SU-DHL-6 (cell line): ENCODE measurements at regions not wholly inside any gene's neighbourhood (a gene's known extent, or its start where the extent isn't known, plus 50 kb on each side); places are given as distances from the start of the nearest gene placed in this dataset.

ENCODE experiments used
- H2AFZ ChIP-seq: fragments of 200-600 bp; sonication (generic); 2 replicates; pipeline ENCODE4 v1.6.1; 2014; ENCODE audit warnings: low read depth, mild to moderate bottlenecking, moderate library complexity, mixed read lengths, antibody characterized with exemption, low read length; ENCODE audit not compliant: severe bottlenecking
- H3F3A ChIP-seq: fragments of 200-600 bp; shearing (Covaris generic); 2 replicates; pipeline ENCODE4 v1.6.0; 2016; ENCODE audit warnings: antibody characterized with exemption, mild to moderate bottlenecking; ENCODE audit not compliant: insufficient read depth
- H3K27ac ChIP-seq: fragments of 200-600 bp; sonication (generic); 2 replicates; pipeline ENCODE4 v1.5.1; 2016; ENCODE audit warnings: low read depth, mild to moderate bottlenecking, low read length, moderate library complexity, mixed read lengths
- H3K27me3 ChIP-seq: fragments of 200-600 bp; sonication (generic), shearing (Covaris generic); 2 replicates; pipeline ENCODE4 v1.6.0; 2014; ENCODE audit warnings: mild to moderate bottlenecking, low read length
- H3K36me3 ChIP-seq: fragments of 200-600 bp; sonication (generic); 2 replicates; pipeline ENCODE4 v1.6.1; 2014; ENCODE audit warnings: mild to moderate bottlenecking, low read length, mixed read lengths
- H3K4me2 ChIP-seq: fragments of 300-600, 200-600 bp; shearing (Covaris generic), sonication (generic); 2 replicates; pipeline ENCODE4 v1.6.0; 2014; ENCODE audit warnings: low read length, low read depth, mild to moderate bottlenecking; ENCODE audit not compliant: poor library complexity, severe bottlenecking
- H3K4me3 ChIP-seq: fragments of 200-600 bp; sonication (generic); 2 replicates; pipeline ENCODE4 v1.5.1; 2014; ENCODE audit warnings: antibody characterized with exemption, low read length, mild to moderate bottlenecking, mixed read lengths; ENCODE audit not compliant: insufficient read depth, poor library complexity, severe bottlenecking
- H3K79me2 ChIP-seq: fragments of 200-600 bp; sonication (generic); 2 replicates; pipeline ENCODE4 v1.6.1; 2014; ENCODE audit warnings: mild to moderate bottlenecking, low read length, moderate library complexity; ENCODE audit not compliant: insufficient read depth
- H3K9ac ChIP-seq: fragments of 200-600 bp; sonication (generic); 2 replicates; pipeline ENCODE4 v1.7.0; 2014; ENCODE audit warnings: mild to moderate bottlenecking, low read length
- H3K9me2 ChIP-seq: fragments of 200-600 bp; sonication (generic); replicated peaks from 2 replicates; pipeline ENCODE4 v1.6.1; 2014; ENCODE audit warnings: low read length; ENCODE audit not compliant: insufficient read depth
- H3K9me3 ChIP-seq: fragments of 200-600 bp; sonication (generic); 2 replicates; pipeline ENCODE4 v1.6.1; 2014; ENCODE audit warnings: low read length, mixed read lengths; ENCODE audit not compliant: insufficient read depth
- H4K20me1 ChIP-seq: fragments of 200-600 bp; sonication (generic); 2 replicates; pipeline ENCODE4 v1.6.1; 2014; ENCODE audit warnings: low read depth, mild to moderate bottlenecking, antibody characterized with exemption, low read length, moderate library complexity, mixed read lengths
- EZH2phosphoT487 ChIP-seq: fragments of 200-600 bp; sonication (generic), shearing (Covaris generic); conservative IDR thresholded peaks from 2 replicates; pipeline ENCODE4 v1.6.1; 2018; ENCODE audit warnings: mild to moderate bottlenecking, antibody characterized with exemption, low read length, moderate library complexity, mixed read lengths
- TF ChIP-seq, protein P1 (sequence below): fragments of 200-600 bp; sonication (generic); IDR thresholded peaks from one replicate; pipeline ENCODE4 v1.5.1; 2017; ENCODE audit warnings: antibody characterized with exemption, mild to moderate bottlenecking, low read length, moderate library complexity; ENCODE audit not compliant: insufficient read depth, poor library complexity, severe bottlenecking

- no peak overlapping the region for H2AFZ ChIP-seq
- no peaks in the 10 kb centered on the region for H3K36me3 ChIP-seq
- H3K9ac ChIP-seq = no peak overlapping the region
- H3F3A ChIP-seq = no peaks in the 10 kb centered on the region
- no peak overlapping the region for H3K4me2 ChIP-seq
- H3K4me3 ChIP-seq = no peak overlapping the region
- no peaks in the 10 kb centered on the region for H4K20me1 ChIP-seq
- no peaks in the 10 kb centered on the region for H3K79me2 ChIP-seq
- no peaks in the 10 kb centered on the region for H3K27me3 ChIP-seq
- no peaks in the 10 kb centered on the region for H3K9me2 ChIP-seq
- no peak overlapping the region for H3K27ac ChIP-seq
- no peaks in the 10 kb centered on the region for H3K9me3 ChIP-seq
- TF ChIP-seq, protein P1, sequence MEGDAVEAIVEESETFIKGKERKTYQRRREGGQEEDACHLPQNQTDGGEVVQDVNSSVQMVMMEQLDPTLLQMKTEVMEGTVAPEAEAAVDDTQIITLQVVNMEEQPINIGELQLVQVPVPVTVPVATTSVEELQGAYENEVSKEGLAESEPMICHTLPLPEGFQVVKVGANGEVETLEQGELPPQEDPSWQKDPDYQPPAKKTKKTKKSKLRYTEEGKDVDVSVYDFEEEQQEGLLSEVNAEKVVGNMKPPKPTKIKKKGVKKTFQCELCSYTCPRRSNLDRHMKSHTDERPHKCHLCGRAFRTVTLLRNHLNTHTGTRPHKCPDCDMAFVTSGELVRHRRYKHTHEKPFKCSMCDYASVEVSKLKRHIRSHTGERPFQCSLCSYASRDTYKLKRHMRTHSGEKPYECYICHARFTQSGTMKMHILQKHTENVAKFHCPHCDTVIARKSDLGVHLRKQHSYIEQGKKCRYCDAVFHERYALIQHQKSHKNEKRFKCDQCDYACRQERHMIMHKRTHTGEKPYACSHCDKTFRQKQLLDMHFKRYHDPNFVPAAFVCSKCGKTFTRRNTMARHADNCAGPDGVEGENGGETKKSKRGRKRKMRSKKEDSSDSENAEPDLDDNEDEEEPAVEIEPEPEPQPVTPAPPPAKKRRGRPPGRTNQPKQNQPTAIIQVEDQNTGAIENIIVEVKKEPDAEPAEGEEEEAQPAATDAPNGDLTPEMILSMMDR = no peak
- TF ChIP-seq EZH2phosphoT487 = no peak
These were observed 221.2 kb downstream of the SPRY1 start for GRCh38 chr4:123617791-123618190.

DNA sequence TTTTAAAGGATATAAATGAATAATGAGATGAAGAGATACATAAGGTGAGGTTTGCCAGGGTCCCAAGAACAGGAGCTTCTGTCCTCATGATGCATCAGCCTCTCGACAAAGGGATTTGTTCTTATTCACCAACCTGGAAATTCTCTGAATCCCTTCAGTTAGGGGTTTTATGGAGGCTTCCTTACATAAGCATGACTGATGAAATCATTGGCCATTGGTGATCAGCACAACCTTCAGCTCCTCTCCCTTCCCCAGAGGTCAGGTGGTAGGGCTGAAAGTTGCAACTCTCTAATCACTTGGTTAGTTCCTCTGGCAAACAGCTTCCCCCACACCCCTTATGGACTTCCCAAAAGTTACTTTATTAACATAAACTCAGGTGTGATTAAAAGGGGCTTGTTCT is 222.0 kb downstream of the SPRY1 start:
- Histone ChIP-seq H3K9me2 (no peaks in the 10 kb centered on the region), H3F3A (no peaks in the 10 kb centered on the region), H3K9ac (no peak overlapping the region), H2AFZ (no peak overlapping the region), H4K20me1 (no peaks in the 10 kb centered on the region), H3K4me2 (no peak overlapping the region), H3K9me3 (no peaks in the 10 kb centered on the region), H3K36me3 (no peaks in the 10 kb centered on the region), H3K4me3 (no peak overlapping the region), H3K27me3 (no peaks in the 10 kb centered on the region), H3K79me2 (no peaks in the 10 kb centered on the region), H3K27ac (no peak overlapping the region)
- TF ChIP-seq, protein P1 = no peak
- no peak for TF ChIP-seq EZH2phosphoT487

DNA sequence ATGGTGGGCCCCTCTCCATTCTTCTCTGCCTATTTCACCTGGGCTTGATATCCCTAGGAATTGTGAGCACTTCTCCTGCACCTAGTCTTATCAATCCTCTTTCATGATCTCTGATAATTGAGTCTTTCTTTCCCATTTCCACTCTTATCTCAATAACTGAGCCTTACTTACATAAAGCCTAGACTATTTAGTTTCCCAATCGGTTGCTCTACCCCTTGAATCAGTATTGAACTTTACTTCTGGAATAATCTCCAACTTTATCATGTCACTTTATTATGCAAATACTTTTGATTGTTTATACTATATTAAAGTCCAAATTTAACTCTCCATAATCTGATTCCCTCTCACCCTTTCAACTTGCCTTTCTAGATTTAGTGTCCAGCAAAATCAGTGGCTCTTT is 222.7 kb downstream of the SPRY1 start:
- no peaks in the 10 kb centered on the region for H3K9me2 ChIP-seq
- no peaks in the 10 kb centered on the region for H4K20me1 ChIP-seq
- no peak overlapping the region for H3K9ac ChIP-seq
- no peak overlapping the region for H2AFZ ChIP-seq
- H3K27me3 ChIP-seq = no peaks in the 10 kb centered on the region
- H3K9me3 ChIP-seq = no peaks in the 10 kb centered on the region
- no peaks in the 10 kb centered on the region for H3K36me3 ChIP-seq
- H3F3A ChIP-seq = no peaks in the 10 kb centered on the region
- no peak overlapping the region for H3K4me2 ChIP-seq
- no peaks in the 10 kb centered on the region for H3K79me2 ChIP-seq
- H3K4me3 ChIP-seq = no peak overlapping the region
- no peak overlapping the region for H3K27ac ChIP-seq
- no peak for TF ChIP-seq EZH2phosphoT487
- TF ChIP-seq, protein P1 = no peak

- no peak overlapping the region for H3K4me3 ChIP-seq
- no peaks in the 10 kb centered on the region for H3K79me2 ChIP-seq
- H3K27ac ChIP-seq = no peak overlapping the region
- H3F3A ChIP-seq = no peaks in the 10 kb centered on the region
- no peak overlapping the region for H3K4me2 ChIP-seq
- H2AFZ ChIP-seq = no peak overlapping the region
- H4K20me1 ChIP-seq = no peaks in the 10 kb centered on the region
- no peaks in the 10 kb centered on the region for H3K36me3 ChIP-seq
- no peaks in the 10 kb centered on the region for H3K9me3 ChIP-seq
- H3K27me3 ChIP-seq = no peaks in the 10 kb centered on the region
- H3K9me2 ChIP-seq = no peaks in the 10 kb centered on the region
- TF ChIP-seq, protein P1 = no peak
- TF ChIP-seq EZH2phosphoT487 = no peak
- H3K9ac ChIP-seq = no peak overlapping the region
These were observed 223.3 kb downstream of the SPRY1 start for GRCh38 chr4:123619895-123620294.
